ENCODE measurements at regions not wholly inside any gene's neighbourhood (a gene's known extent, or its start where the extent isn't known, plus 50 kb on each side); places are given as distances from the start of the nearest gene placed in this dataset.

- peaks cover 0 to 7% (median 6%) of the 10 kb centered on the region in 4 donors for H3K4me1 ChIP-seq
- no peak overlapping the region for H3K27ac ChIP-seq (replicated peaks in 1 of 4)
- H3K27me3 ChIP-seq: no peaks in the 10 kb centered on the region
- H3K4me3 ChIP-seq: no peak overlapping the region
- DNase-seq (ENCODE audit: extremely low spot score): no peak
- no peaks in the 10 kb centered on the region for H3K9me3 ChIP-seq
- WGBS: 94% methylated on average over 5 of the region's 5 CpGs
- H3K36me3 ChIP-seq: no peaks in the 10 kb centered on the region
- intact Hi-C loops (cut with DNase I): no loop called here
- TF ChIP-seq POLR2A (IDR thresholded peaks at IDR 0.05; ENCODE audit: low read depth) (no peak), EP300 (IDR thresholded peaks at IDR 0.05) (no peak), POLR2AphosphoS5 (IDR thresholded peaks at IDR 0.05) (no peak), CTCF (IDR thresholded peaks at IDR 0.05) (no peak)
Measured at GRCh38 chr4:165666836-165667235, 206.2 kb upstream of the TLL1 start.

GRCh38 chr4:165667969-165668368, 205.1 kb upstream of the TLL1 start:
- Histone ChIP-seq H3K27me3 (no peaks in the 10 kb centered on the region), H3K27ac (replicated peaks in 1 of 4) (no peak overlapping the region), H3K9me3 (no peaks in the 10 kb centered on the region), H3K36me3 (no peaks in the 10 kb centered on the region), H3K4me3 (no peak overlapping the region), H3K4me1 (peaks cover 0 to 7% (median 5%) of the 10 kb centered on the region in 4 donors)
- no peak for DNase-seq (ENCODE audit: extremely low spot score)
- TF ChIP-seq EP300 (IDR thresholded peaks at IDR 0.05): no peak
- no peak for TF ChIP-seq CTCF (IDR thresholded peaks at IDR 0.05)
- no peak for TF ChIP-seq POLR2AphosphoS5 (IDR thresholded peaks at IDR 0.05)
- TF ChIP-seq POLR2A (IDR thresholded peaks at IDR 0.05; ENCODE audit: low read depth): no peak
- WGBS: 94% methylated on average over 1 of the region's 1 CpG
- intact Hi-C loops (cut with DNase I): no loop called here

GRCh38 chr4:165668694-165669093, 204.3 kb upstream of the TLL1 start:
- intact Hi-C loops (cut with DNase I): no loop called here
- WGBS: 72% methylated on average over 2 of the region's 2 CpGs
- Histone ChIP-seq H3K9me3 (no peaks in the 10 kb centered on the region), H3K36me3 (no peaks in the 10 kb centered on the region), H3K4me3 (no peak overlapping the region), H3K27ac (replicated peaks in 1 of 4) (no peak overlapping the region), H3K4me1 (no peaks in the 10 kb centered on the region), H3K27me3 (no peaks in the 10 kb centered on the region)
- TF ChIP-seq POLR2A (IDR thresholded peaks at IDR 0.05; ENCODE audit: low read depth) (no peak), EP300 (IDR thresholded peaks at IDR 0.05) (no peak), CTCF (IDR thresholded peaks at IDR 0.05) (no peak), POLR2AphosphoS5 (IDR thresholded peaks at IDR 0.05) (no peak)
- DNase-seq (ENCODE audit: extremely low spot score): no peak

- 74% methylated on average over 8 of the region's 8 CpGs for WGBS
- H3K9me3 ChIP-seq: no peaks in the 10 kb centered on the region
Measured at GRCh38 chr4:165677081-165677480, 196.0 kb upstream of the TLL1 start.

More at GRCh38 chr4:165677081-165677480, 196.0 kb upstream of the TLL1 start:
- no peaks in the 10 kb centered on the region for H3K36me3 ChIP-seq
- intact Hi-C loops (cut with DNase I): no loop called here
- no peaks in the 10 kb centered on the region for H3K4me1 ChIP-seq
- no peaks in the 10 kb centered on the region for H3K27me3 ChIP-seq
- no peak for DNase-seq (ENCODE audit: extremely low spot score)
- H3K27ac ChIP-seq (replicated peaks in 1 of 4): no peak overlapping the region
- no peak for TF ChIP-seq POLR2AphosphoS5 (IDR thresholded peaks at IDR 0.05)
- TF ChIP-seq POLR2A (IDR thresholded peaks at IDR 0.05; ENCODE audit: low read depth): no peak
- TF ChIP-seq EP300 (IDR thresholded peaks at IDR 0.05): no peak
- no peak for TF ChIP-seq CTCF (IDR thresholded peaks at IDR 0.05)
- H3K4me3 ChIP-seq: no peak overlapping the region
